Mesenchymal stem cell (in vitro differentiated cells and primary cell): ENCODE measurements at regions not wholly inside any gene's neighbourhood (a gene's known extent, or its start where the extent isn't known, plus 50 kb on each side); places are given as distances from the start of the nearest gene placed in this dataset.

ENCODE experiments used
- DNase-seq: peaks from one replicate; pipeline ENCODE4 v3.0.0-alpha.2; 2013
- H2AFZ ChIP-seq: one replicate; pipeline ENCODE4 v1.6.1; 2013; ENCODE audit warnings: low read depth, mild to moderate bottlenecking, control low read depth, inconsistent platforms, low read length, moderate library complexity
- H2AK5ac ChIP-seq: 2 replicates; pipeline ENCODE4 v1.6.1; 2013; ENCODE audit warnings: low read length, moderate library complexity, mild to moderate bottlenecking, inconsistent platforms; ENCODE audit not compliant: severe bottlenecking
- H2BK120ac ChIP-seq: one replicate; pipeline ENCODE4 v1.6.1; 2013; ENCODE audit warnings: low read depth, mild to moderate bottlenecking, inconsistent platforms, low read length, moderate library complexity
- H2BK12ac ChIP-seq, 2 experiments: one replicate each; pipeline ENCODE4 v1.6.1; 2013; ENCODE audit warnings: inconsistent platforms in 2 of 2, low read length in 2 of 2, mild to moderate bottlenecking in 2 of 2, moderate library complexity in 2 of 2, control low read depth in 1 of 2
- H2BK15ac ChIP-seq: one replicate; pipeline ENCODE4 v1.6.1; 2013; ENCODE audit warnings: mild to moderate bottlenecking, low read depth, inconsistent platforms; ENCODE audit not compliant: poor library complexity, severe bottlenecking
- H2BK5ac ChIP-seq: 2 replicates; pipeline ENCODE4 v1.6.1; 2013; ENCODE audit warnings: low read depth, mild to moderate bottlenecking, low read length, control low read depth, inconsistent platforms; ENCODE audit not compliant: poor library complexity, severe bottlenecking
- H3K14ac ChIP-seq, 2 experiments: one replicate each; pipeline ENCODE4 v1.6.1; 2013; ENCODE audit warnings: inconsistent platforms in 2 of 2, low read length in 2 of 2, control low read depth in 1 of 2, mild to moderate bottlenecking in 1 of 2, moderate library complexity in 1 of 2
- H3K18ac ChIP-seq, 2 experiments: one replicate each; pipeline ENCODE4 v1.6.1; 2013; ENCODE audit warnings: inconsistent platforms in 2 of 2, low read length in 2 of 2, control low read depth in 1 of 2, low read depth in 1 of 2, mild to moderate bottlenecking in 1 of 2
- H3K23ac ChIP-seq, 2 experiments: one replicate each; pipeline ENCODE4 v1.6.1; 2013; ENCODE audit warnings: inconsistent platforms in 2 of 2, low read length in 2 of 2, mild to moderate bottlenecking in 2 of 2, moderate library complexity in 2 of 2, control low read depth in 1 of 2
- H3K27ac ChIP-seq: 2 replicates; pipeline ENCODE4 v1.5.1; 2013; ENCODE audit warnings: mild to moderate bottlenecking, moderate library complexity, low read length, control low read depth, inconsistent platforms; ENCODE audit not compliant: poor library complexity, severe bottlenecking
- H3K27me3 ChIP-seq, 2 experiments: 2 replicates each; pipeline versions ENCODE4 v1.6.1 to v1.7.0; 2013; ENCODE audit warnings: low read length in 2 of 2, mild to moderate bottlenecking in 2 of 2, moderate library complexity in 2 of 2, control low read depth in 1 of 2, inconsistent platforms in 1 of 2; ENCODE audit not compliant: control insufficient read depth in 1 of 2, insufficient read depth in 1 of 2
- H3K36me3 ChIP-seq, 2 experiments: 2 replicates each; pipeline versions ENCODE4 v1.6.1 to v1.7.0; 2013; ENCODE audit warnings: low read length in 2 of 2, control low read depth in 1 of 2, inconsistent platforms in 1 of 2, low read depth in 1 of 2, mild to moderate bottlenecking in 1 of 2; ENCODE audit not compliant: insufficient read depth in 2 of 2, control insufficient read depth in 1 of 2
- H3K4ac ChIP-seq, 2 experiments: one replicate each; pipeline ENCODE4 v1.6.1; 2013; ENCODE audit warnings: inconsistent platforms in 2 of 2, low read length in 2 of 2, mild to moderate bottlenecking in 2 of 2, moderate library complexity in 2 of 2, control low read depth in 1 of 2, low read depth in 1 of 2
- H3K4me1 ChIP-seq: 2 replicates; pipeline ENCODE4 v1.6.1; 2013; ENCODE audit warnings: low read depth, low read length, control low read depth; ENCODE audit not compliant: control insufficient read depth, insufficient read depth
- H3K4me2 ChIP-seq: 2 replicates; pipeline ENCODE4 v1.6.1; 2013; ENCODE audit warnings: low read length, mild to moderate bottlenecking, inconsistent platforms; ENCODE audit not compliant: poor library complexity, severe bottlenecking
- H3K4me3 ChIP-seq, 2 experiments: 2 replicates each; pipeline versions ENCODE4 v1.5.1 to v1.7.0; 2013; ENCODE audit warnings: low read length in 2 of 2, mild to moderate bottlenecking in 2 of 2, control low read depth in 1 of 2, low read depth in 1 of 2; ENCODE audit not compliant: insufficient read depth in 1 of 2
- H3K79me1 ChIP-seq: replicated peaks from 2 replicates; pipeline ENCODE4 v1.6.1; 2013; ENCODE audit warnings: mild to moderate bottlenecking, control low read depth, low read length, inconsistent platforms; ENCODE audit not compliant: poor library complexity, severe bottlenecking
- H3K9ac ChIP-seq: 2 replicates; pipeline ENCODE4 v1.7.0; 2013; ENCODE audit warnings: mild to moderate bottlenecking, low read length, moderate library complexity
- H3K9me3 ChIP-seq: 2 replicates; pipeline ENCODE4 v1.7.0; 2013; ENCODE audit warnings: mild to moderate bottlenecking, low read length; ENCODE audit not compliant: control insufficient read depth
- H4K8ac ChIP-seq: one replicate; pipeline ENCODE4 v1.6.1; 2013; ENCODE audit warnings: inconsistent platforms, mild to moderate bottlenecking, low read length, moderate library complexity
- H4K91ac ChIP-seq: one replicate; pipeline ENCODE4 v1.6.1; 2013; ENCODE audit warnings: mild to moderate bottlenecking, low read length, inconsistent platforms
- WGBS: methylation state at CpG from one replicate; pipeline ENCODE4 v1.1.7; 2013; ENCODE audit warnings: mixed read lengths; 5-methylcytosine and 5-hydroxymethylcytosine counted together

DNA sequence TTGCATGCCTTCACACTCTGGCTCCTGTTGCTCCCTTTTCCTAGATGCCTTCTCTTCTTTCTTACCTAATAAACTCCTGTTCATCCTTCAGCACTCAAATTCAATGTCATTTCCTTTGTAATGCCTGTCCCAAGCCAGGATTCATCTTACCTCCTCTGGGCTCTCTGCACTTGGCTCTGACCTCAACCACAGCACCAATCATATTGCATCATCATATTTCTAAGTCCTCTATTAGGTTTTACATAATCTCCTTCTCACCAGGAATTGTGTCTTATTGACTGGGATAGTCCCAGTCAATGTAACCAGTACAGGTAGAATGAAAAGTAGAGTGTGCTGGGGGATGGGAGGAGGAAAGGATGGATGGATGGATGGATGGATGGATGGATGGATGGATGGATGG, 187.1 kb downstream of the NRP2 start:
- Histone ChIP-seq H3K27ac (no peak overlapping the region), H2BK15ac (no peak overlapping the region), H2BK12ac (no peak overlapping the region), H3K23ac (no peak overlapping the region), H3K36me3 (no peaks in the 10 kb centered on the region), H3K4me2 (no peak overlapping the region), H3K79me1 (no peaks in the 10 kb centered on the region), H3K9me3 (no peaks in the 10 kb centered on the region), H4K8ac (no peak overlapping the region), H2BK120ac (no peak overlapping the region), H2AFZ (no peak overlapping the region), H4K91ac (no peak overlapping the region), H3K27me3 (no peaks in the 10 kb centered on the region), H3K18ac (no peak overlapping the region), H3K4ac (no peak overlapping the region), H2AK5ac (no peak overlapping the region), H3K14ac (peak overlapping the region in 1 of 2 experiments; percentile 61), H3K4me1 (no peaks in the 10 kb centered on the region), H2BK5ac (no peak overlapping the region), H3K9ac (no peak overlapping the region), H3K4me3 (no peak overlapping the region)
- DNase-seq: no peak

DNA sequence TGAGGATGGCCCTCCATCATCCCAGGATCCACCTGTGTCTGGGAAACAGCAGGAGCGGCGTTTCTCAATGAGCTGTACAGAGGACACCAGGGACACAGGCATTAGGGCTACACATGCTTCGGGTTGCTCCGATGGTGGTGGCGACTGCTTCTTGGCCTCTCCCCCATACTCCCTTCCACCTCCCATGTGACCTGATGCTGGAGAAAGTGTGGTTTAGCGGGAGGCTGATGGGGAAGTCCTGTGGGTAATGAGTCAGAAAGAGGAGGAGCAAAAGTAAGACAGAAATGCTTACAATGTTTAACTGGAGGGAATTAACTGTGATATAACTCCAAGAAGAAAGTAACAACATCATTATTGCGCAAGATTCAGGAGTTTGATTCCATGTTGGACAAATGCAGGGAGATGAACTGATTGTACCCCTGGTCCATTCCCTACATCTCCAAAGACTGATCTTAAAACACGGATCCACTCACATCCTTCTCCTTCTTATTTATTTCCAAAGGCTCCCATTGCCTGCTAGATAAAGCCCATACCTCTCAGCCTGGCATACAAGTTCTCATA, 186.6 kb downstream of the NRP2 start:
- no peak overlapping the region for H3K18ac ChIP-seq
- H3K9ac ChIP-seq: no peak overlapping the region
- no peaks in the 10 kb centered on the region for H3K9me3 ChIP-seq
- no peak overlapping the region for H2AFZ ChIP-seq
- no peak overlapping the region for H3K27ac ChIP-seq
- H3K14ac ChIP-seq: peak overlapping the region in 1 of 2 experiments; percentile 61
- H2BK120ac ChIP-seq: no peak overlapping the region
- DNase-seq: peak; percentile 66
- no peak overlapping the region for H3K23ac ChIP-seq
- H3K4me1 ChIP-seq: no peaks in the 10 kb centered on the region
- H3K36me3 ChIP-seq: no peaks in the 10 kb centered on the region
- H3K4ac ChIP-seq: no peak overlapping the region
- 96% methylated on average over 4 of the region's 8 CpGs for WGBS
- no peak overlapping the region for H2BK15ac ChIP-seq
- no peak overlapping the region for H2BK12ac ChIP-seq
- H3K79me1 ChIP-seq: no peaks in the 10 kb centered on the region
- H3K27me3 ChIP-seq: no peaks in the 10 kb centered on the region
- no peak overlapping the region for H2BK5ac ChIP-seq
- no peak overlapping the region for H3K4me3 ChIP-seq
- H4K91ac ChIP-seq: peak overlapping the region; percentile 22
- no peak overlapping the region for H4K8ac ChIP-seq
- no peak overlapping the region for H2AK5ac ChIP-seq
- no peak overlapping the region for H3K4me2 ChIP-seq

DNA sequence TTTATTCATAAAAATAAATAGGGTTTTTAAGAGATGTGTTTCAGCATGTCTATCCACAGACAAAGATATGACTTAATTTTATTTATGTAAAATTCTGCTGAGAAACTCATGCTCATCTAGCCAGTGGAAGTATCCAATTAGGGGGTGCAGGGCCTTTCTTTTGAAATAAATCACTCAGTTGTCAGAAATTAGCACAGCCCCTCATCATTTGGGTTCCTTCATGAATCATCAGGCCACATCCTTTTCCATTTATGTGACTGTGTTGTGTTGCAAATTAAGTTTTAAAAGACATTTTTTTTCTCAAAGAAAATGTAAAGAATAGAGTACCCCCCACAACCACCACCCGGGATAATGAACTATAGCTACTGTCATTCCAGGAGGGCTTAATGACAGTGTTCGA, 185.8 kb downstream of the NRP2 start:
- H2AK5ac ChIP-seq: no peak overlapping the region
- no peak overlapping the region for H3K14ac ChIP-seq
- no peak overlapping the region for H2BK5ac ChIP-seq
- no peaks in the 10 kb centered on the region for H3K9me3 ChIP-seq
- no peak overlapping the region for H2AFZ ChIP-seq
- H3K36me3 ChIP-seq: no peaks in the 10 kb centered on the region
- no peak overlapping the region for H3K4me2 ChIP-seq
- no peaks in the 10 kb centered on the region for H3K79me1 ChIP-seq
- no peak overlapping the region for H2BK15ac ChIP-seq
- H2BK120ac ChIP-seq: no peak overlapping the region
- no peak overlapping the region for H3K27ac ChIP-seq
- H3K9ac ChIP-seq: no peak overlapping the region
- H2BK12ac ChIP-seq: no peak overlapping the region
- no peaks in the 10 kb centered on the region for H3K4me1 ChIP-seq
- no peak overlapping the region for H4K8ac ChIP-seq
- no peak overlapping the region for H3K4ac ChIP-seq
- no peak overlapping the region for H3K23ac ChIP-seq
- H3K18ac ChIP-seq: no peak overlapping the region
- H3K27me3 ChIP-seq: no peaks in the 10 kb centered on the region
- H3K4me3 ChIP-seq: no peak overlapping the region
- H4K91ac ChIP-seq: no peak overlapping the region
- DNase-seq: no peak
- no CpG with 5 or more reads among the region's 2 CpGs for WGBS

DNA sequence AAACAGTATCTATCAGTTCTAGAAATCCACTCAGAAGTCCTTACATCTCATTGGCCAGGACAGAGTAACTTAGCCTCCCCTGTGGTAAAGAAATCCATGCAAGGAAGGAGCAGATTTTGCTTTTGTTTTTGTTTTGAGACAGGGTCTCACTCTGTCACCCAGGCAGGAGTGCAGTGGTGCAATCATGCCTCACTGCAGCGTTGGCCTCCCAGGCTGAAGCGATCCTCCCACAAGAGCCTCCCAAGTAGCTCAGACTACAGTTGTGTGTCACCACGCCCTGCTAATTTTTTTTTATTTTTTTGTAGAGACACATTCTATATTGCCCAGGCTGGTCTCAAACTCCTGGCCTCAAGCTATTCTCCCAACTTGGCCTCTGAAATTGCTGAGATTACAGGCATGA, 185.1 kb downstream of the NRP2 start:
- Histone ChIP-seq H3K36me3 (no peaks in the 10 kb centered on the region), H3K9ac (no peak overlapping the region), H4K91ac (no peak overlapping the region), H2BK12ac (no peak overlapping the region), H2BK5ac (no peak overlapping the region), H3K4me2 (no peak overlapping the region), H3K79me1 (no peaks in the 10 kb centered on the region), H3K4me1 (no peaks in the 10 kb centered on the region), H2BK15ac (no peak overlapping the region), H3K4ac (no peak overlapping the region), H3K27ac (no peak overlapping the region), H3K4me3 (no peak overlapping the region), H4K8ac (no peak overlapping the region), H2BK120ac (no peak overlapping the region), H3K14ac (no peak overlapping the region), H3K9me3 (no peaks in the 10 kb centered on the region), H3K18ac (no peak overlapping the region), H3K23ac (no peak overlapping the region), H2AK5ac (no peak overlapping the region), H3K27me3 (no peaks in the 10 kb centered on the region), H2AFZ (no peak overlapping the region)
- 92% methylated on average over 3 of the region's 3 CpGs for WGBS
- DNase-seq: no peak
